ENCODE measurements at regions not wholly inside any gene's neighbourhood (a gene's known extent, or its start where the extent isn't known, plus 50 kb on each side); places are given as distances from the start of the nearest gene placed in this dataset.
"Not testable (repeated sequence)": the region's sequence is repeated elsewhere in the genome, so short reads cannot be mapped to it uniquely, and the experiment has no call there.

- no peak for DNase-seq (ENCODE audit: low read depth in 2 of 2)
Measured at GRCh38 chr10:33783557-33783956, 449.1 kb upstream of the NRP1 start.

GRCh38 chr10:33783078-33783477 lies 448.6 kb upstream of the NRP1 start:
- DNase-seq (ENCODE audit: low read depth in 2 of 2), result no peak

- DNase-seq (ENCODE audit: low read depth in 2 of 2), result no peak
Measured at GRCh38 chr10:33781606-33782395, 447.3 kb upstream of the NRP1 start.

- no peak for DNase-seq (ENCODE audit: low read depth in 2 of 2)
Measured at GRCh38 chr10:33780961-33781360, 446.5 kb upstream of the NRP1 start.

- DNase-seq (ENCODE audit: low read depth in 2 of 2), result no peak
Measured at GRCh38 chr10:33777223-33777622, 442.8 kb upstream of the NRP1 start.

- no peak for DNase-seq (ENCODE audit: low read depth in 2 of 2)
Measured at GRCh38 chr10:33776419-33777070, 442.1 kb upstream of the NRP1 start.

GRCh38 chr10:33774857-33775256 lies 440.4 kb upstream of the NRP1 start:
- no peak for DNase-seq (ENCODE audit: low read depth in 2 of 2)

- DNase-seq (ENCODE audit: low read depth in 2 of 2), result no peak
Measured at GRCh38 chr10:33773886-33774480, 439.5 kb upstream of the NRP1 start.

GRCh38 chr10:33773253-33773573 lies 438.7 kb upstream of the NRP1 start:
- no peak for DNase-seq (ENCODE audit: low read depth in 2 of 2)

- no peak for DNase-seq (ENCODE audit: low read depth in 2 of 2)
Measured at GRCh38 chr10:33772370-33773252, 438.1 kb upstream of the NRP1 start.

GRCh38 chr10:33771856-33772255 lies 437.4 kb upstream of the NRP1 start:
- not testable (repeated sequence) for DNase-seq (ENCODE audit: low read depth in 2 of 2)

- no peak for DNase-seq (ENCODE audit: low read depth in 2 of 2)
Measured at GRCh38 chr10:33764694-33765185, 430.3 kb upstream of the NRP1 start.

GRCh38 chr10:33760056-33760943 lies 425.8 kb upstream of the NRP1 start:
- no peak for DNase-seq (ENCODE audit: low read depth in 2 of 2)

- no peak for DNase-seq (ENCODE audit: low read depth in 2 of 2)
Measured at GRCh38 chr10:33759191-33759590, 424.7 kb upstream of the NRP1 start.

GRCh38 chr10:33758299-33758698 lies 423.8 kb upstream of the NRP1 start:
- no peak for DNase-seq (ENCODE audit: low read depth in 2 of 2)

- DNase-seq (ENCODE audit: low read depth in 2 of 2), result no peak
Measured at GRCh38 chr10:33754052-33754451, 419.6 kb upstream of the NRP1 start.

- no peak for DNase-seq (ENCODE audit: low read depth in 2 of 2)
Measured at GRCh38 chr10:33753389-33753788, 418.9 kb upstream of the NRP1 start.

GRCh38 chr10:33749790-33750189 lies 415.3 kb upstream of the NRP1 start:
- DNase-seq (ENCODE audit: low read depth in 2 of 2), result no peak

- no peak for DNase-seq (ENCODE audit: low read depth in 2 of 2)
Measured at GRCh38 chr10:33749067-33749735, 414.7 kb upstream of the NRP1 start.

- DNase-seq (ENCODE audit: low read depth in 2 of 2), result peak in 1 of 2 experiments; percentile 7
Measured at GRCh38 chr10:33746836-33747268, 412.4 kb upstream of the NRP1 start.

Data from fibroblast of skin of left quadriceps (primary cell).